ENCODE measurements at regions not wholly inside any gene's neighbourhood (a gene's known extent, or its start where the extent isn't known, plus 50 kb on each side); places are given as distances from the start of the nearest gene placed in this dataset.

DNA sequence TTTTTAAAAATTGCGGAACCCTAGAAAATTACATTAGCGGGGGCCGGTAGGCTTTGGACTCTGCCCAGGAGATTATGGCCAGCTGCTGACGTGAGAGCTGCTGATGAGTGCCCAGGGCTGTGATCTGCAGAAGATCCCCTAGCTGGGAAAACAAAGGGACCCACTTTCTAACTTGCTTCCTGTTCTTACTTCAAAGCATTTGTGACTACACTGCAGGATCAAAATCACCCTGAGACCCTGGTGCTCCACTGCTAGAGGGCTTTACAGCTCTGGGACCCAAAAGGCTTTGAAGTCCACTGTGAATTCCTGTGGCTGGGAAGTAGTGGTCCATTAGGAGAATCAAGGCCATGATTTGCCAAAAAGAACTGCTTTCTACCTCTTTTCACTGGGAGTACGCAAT, 499.4 kb upstream of the AKR1E2 start:
- DNase-seq (ENCODE audit: low read depth in 4 of 4, low spot score in 2 of 4), result no peak

DNA sequence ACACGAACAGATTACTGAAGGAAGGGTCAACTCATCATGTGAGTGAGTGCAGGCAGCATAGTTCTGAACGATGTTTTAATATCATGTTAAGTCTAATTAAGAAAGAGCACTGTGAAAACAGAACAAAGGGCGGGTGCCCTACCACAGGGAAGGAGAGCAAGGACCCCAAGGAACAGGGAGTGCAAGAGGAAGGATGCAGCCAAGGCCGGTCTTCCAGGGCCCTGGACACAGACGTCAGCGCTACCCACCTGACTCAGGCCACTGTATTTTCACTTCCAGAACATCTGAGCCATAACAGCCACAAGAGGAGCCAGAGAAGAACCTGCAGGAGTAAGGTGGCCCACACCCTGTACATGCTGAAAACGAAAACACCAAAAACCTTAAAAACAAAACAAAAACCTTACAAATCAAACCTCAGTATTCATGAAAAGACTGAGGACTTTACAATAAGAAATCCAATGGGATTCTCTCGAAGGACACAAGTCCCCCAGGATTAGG, 506.1 kb upstream of the AKR1E2 start:
- no peak for DNase-seq (ENCODE audit: low read depth in 4 of 4, low spot score in 2 of 4)

DNA sequence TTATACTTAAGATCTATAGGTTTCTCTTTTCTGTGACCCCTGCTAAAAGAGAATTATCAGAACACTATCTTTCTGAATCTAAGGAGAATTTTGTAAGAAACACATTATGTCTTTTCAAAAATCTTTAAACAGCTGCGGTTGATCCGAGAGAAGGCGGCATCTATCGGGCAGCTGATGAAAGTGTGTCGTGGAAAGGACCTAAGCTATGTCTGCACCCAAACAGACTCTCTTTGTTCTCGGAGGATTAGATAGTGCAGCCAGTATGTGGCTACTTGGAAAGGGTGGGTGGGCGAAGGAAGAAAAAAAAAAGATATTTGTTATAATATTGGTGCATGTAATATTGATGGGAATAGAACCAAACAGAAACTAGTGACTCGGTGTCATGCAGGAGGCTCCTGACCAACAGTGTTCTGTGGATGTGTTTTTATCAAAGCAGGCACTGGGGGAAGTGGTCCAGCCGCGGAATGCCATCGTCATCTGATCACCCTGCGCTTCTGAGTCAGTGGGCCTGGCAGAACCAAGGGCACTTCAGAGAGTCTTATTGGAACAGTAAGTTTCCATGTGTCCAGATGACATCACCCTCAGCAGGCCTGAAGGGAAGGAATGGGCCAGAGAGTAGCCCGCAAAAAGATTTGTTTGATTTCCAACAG, 509.7 kb upstream of the AKR1E2 start:
- DNase-seq (ENCODE audit: low read depth in 4 of 4, low spot score in 2 of 4), result no peak

DNA sequence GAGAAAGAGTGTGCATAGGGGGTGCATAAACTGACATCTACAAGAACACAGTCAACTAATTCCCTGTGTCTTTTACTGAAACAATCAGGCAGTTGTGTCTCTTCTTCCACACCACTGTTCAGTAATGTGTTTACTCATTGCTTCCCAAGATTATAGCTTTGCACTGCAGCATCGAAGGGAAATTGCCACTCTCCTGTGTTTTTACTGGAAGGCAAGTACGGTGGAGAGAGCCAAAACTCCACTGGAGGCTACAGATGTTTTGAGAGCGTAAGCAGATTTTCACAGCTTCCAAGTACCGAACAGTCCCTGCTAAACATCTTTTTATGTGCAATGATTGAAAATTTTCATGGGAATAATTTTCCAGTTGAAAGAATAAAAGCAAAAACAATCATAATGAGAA, 510.5 kb upstream of the AKR1E2 start:
- DNase-seq (ENCODE audit: low read depth in 4 of 4, low spot score in 2 of 4), result peak in 1 of 4 donors; percentile 34

DNA sequence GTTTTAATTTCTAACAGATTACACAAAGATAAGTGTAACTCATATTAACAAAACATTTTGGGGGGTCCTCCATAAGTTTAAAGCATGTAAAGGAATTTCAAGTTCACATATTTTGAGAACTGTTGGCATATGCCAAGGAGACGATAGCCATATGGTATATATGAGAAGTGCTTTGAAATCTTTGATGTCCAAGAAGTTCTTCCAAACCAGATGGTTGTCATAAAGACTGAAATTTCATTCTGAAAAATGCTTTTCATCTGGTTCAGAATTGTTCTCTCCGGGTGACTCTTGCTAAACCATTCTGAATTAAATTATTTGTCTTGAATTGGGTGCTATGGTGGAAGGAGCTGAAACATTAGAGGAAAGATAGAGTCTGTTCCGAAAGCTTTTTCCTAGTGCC, 513.0 kb upstream of the AKR1E2 start:
- DNase-seq (ENCODE audit: low read depth in 4 of 4, low spot score in 2 of 4), result no peak

DNA sequence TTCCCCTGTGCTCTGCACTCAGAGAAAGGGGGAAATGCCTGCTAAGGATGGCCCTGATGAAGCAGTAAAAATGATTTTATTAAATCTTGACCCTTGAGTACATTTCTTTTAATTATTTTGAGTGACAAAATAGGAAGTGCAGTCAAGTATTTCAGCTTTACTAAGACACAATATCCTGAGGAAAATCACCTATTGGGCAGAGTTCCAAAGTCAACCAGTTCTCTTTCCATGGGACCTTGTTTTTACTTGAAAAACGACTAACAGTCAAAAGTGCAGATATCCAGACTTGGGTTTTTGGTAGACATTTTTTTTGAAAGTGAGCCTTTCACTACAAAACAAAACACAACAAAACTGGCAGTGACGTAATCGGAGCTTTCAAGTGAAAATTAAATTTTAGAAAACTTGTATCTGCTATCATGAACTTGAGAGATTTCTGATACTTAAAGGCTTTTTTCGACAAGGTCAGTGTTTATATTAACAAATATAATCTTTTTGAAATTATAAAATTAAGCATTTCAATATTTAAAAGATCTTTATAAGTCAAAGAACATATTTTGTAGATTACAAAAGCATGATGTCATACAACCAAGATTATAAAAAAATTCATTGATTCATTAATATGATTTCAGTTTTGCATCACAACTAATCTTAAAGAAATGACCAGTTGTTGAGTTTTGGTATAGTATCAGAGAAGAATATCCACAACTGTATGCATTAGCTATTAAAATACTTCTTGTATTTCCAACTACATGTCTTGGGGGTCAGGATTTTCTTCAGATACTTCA, 513.8 kb upstream of the AKR1E2 start:
- no peak for DNase-seq (ENCODE audit: low read depth in 4 of 4, low spot score in 2 of 4)

DNA sequence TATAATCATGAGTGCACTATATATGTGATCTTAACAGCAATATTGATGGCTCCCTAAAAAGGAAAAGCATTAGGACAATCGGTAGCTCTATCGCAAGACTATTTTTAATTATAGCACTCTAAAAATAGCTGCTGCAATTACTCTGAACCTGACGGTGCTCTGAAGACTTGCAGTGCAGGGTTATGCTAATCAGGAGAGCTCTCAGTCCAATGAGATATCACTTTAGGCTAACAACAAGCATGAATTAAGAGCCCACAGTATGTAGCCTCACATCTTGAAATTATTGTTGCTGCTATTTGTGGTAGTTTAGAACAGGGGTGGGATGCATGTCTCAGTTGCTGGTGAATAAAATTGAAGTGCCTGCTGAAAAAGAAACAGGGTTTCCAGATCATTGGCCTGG, 515.8 kb upstream of the AKR1E2 start:
- no peak for DNase-seq (ENCODE audit: low read depth in 4 of 4, low spot score in 2 of 4)

DNA sequence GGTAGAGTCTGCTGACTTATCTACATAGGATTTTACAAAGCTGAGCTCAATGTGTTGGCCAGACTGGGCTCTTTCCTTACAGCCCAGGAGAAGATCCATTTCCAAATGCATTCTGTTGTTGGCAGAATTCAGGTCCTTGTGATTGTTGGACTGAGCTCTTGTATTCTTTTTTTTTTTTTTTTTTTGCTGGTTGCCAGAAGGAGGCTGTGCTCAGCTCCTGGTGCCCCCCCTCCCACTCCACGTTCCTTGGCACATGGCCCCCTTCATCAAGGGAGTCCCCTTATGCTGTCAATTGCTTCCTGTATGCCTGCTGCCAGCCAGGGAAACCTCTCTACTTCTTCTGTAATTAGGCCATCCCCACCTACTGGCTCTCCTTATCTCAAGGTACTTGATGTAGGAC, 518.1 kb upstream of the AKR1E2 start:
- DNase-seq (ENCODE audit: low read depth in 4 of 4, low spot score in 2 of 4), result no peak

DNA sequence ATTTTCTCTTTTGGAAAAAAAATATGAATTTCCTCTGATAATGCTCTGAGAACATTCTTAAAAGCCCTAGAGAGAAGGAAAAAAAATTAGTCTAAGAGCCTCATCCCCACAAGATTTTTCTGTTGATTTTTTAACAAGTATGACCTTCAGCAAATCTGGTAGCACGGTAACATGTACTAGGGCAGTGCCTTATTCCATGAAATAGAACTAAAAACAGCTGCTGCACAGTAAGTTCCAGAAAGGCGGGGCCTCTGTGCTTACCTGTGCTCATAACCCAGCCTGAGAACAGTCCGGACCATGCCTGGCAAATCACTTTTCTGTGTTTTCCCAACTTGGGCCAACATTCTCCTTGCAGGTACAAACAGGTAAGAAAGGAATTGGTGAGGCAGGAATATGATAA, 519.1 kb upstream of the AKR1E2 start:
- DNase-seq (ENCODE audit: low read depth in 4 of 4, low spot score in 2 of 4), result no peak

DNA sequence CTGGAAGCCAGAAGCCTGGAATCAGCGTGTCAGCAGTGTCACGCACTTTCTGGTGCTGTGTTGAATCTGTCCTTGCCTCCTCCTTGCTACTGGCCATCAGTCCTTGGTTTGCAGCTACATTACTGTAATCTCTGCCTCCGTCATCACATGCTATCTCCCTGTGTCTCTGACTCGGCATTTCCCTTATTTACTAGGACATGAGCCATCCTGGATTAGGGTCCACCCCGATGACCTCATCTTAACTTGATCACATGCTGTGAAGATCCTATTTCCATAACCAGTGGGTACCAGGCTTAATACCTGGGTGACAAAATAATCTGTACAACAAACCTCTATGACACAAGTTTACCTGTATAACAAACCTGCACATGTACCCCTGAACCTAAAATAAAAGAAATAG, 518.0 kb upstream of the KLF6 start:
- DNase-seq (ENCODE audit: low read depth in 4 of 4, low spot score in 2 of 4), result no peak

DNA sequence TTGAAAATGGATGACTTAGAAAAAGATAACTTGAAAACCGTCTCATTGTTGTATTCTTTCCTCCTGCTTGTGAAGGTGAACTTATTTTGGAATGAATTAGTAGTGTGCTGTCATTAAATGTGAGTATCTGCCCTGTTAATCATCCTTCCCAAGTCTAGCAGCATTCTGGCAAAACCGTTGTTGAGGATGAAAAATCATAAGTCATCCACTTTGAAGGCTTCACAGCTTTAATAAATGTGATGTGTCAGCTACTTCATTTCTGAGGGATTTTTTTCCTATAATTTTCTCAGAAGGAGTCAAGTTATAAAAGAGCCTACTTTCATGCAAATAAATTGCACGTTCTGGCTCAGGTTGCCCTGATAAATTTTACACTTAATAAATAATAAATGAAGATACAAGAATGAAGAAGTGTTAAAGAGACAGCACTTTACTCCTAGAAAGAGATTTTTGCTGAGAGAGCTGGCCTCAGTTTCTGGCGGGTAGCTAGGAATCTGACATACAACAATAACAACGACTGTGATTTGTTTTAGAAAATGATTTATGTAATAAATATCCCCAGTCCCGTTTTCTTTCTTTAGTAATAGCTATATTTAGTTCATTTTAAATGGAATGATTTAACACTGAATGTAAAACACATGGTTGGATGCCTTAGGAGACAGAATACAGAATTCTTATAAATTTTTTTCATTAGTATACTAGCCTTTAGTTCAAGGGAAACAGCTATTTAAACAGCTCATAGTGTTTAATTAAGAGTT, 516.5 kb upstream of the KLF6 start:
- DNase-seq (ENCODE audit: low read depth in 4 of 4, low spot score in 2 of 4), result no peak

DNA sequence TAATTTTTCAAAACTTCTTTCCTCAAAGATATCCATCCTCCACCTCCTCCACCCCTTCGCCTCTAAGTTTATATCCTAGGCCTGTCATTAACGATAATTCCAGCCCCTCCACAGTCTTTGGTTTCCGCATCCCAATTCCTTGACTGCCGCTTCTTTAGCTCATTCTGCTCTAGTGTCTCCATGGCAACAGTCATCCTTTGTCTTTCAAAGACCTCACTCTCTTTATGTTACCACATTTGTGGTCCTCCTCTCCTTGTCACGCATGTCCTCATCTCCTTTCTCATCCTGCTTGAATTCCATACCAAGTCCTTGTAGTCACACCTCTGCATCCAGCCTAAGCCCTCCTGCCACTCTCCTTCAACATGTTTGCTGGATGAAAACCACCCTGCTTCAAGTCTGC, 511.2 kb upstream of the KLF6 start:
- no peak for DNase-seq (ENCODE audit: low read depth in 4 of 4, low spot score in 2 of 4)

DNA sequence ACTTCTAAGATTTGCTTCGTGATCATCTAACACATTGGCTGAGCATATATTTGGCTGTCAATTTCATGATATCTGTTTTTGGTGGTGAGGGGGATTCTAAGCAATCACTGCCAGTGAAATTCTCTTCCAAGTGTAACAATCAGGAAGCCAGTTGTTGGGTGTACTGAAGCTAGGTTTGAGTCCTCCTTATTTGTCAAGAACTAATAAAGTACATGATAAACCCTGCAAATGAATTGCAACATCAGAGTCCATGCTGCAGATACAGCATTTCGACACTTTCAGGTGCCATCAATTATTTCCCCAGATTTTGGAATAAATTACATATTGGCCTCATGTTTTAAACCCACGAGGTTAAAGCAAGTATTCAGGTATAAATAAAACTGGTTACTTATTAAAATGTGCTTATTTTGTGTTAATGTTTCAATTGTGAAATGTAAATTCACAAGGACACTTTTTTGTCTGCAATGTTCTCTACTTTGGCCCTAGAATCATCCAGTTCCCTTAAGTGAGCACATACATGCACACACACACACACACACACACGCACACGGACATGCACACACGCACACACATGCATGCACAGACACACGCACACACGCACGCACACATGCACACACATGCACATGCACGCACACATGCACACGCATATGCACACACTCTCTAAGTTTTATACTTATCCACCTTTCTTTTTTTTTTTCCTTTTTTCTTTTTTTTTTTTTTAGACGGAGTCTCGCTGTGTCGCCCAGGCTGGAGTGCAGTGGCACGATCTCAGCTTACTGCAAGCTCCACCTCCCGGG, 510.2 kb upstream of the KLF6 start:
- no peak for DNase-seq (ENCODE audit: low read depth in 4 of 4, low spot score in 2 of 4)

DNA sequence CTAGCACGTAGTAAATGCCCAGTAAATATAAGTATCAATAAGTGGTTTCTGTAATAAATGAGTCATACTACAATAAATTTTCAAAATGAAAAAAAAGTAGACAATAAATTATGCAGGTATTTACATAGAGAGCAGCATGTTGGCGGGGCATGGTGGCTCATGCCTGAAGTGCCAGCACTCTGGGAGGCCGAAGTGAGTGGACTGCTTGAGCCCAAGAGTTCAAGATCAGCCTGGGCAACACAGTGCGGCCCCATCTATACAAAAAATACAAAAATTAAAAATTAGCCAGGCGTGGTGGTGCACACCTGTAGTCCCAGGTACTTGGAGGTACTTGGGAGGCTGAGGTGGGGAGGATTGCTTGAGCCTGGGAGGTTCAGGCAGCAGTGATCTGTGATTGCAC, 509.3 kb upstream of the KLF6 start:
- no peak for DNase-seq (ENCODE audit: low read depth in 4 of 4, low spot score in 2 of 4)

DNA sequence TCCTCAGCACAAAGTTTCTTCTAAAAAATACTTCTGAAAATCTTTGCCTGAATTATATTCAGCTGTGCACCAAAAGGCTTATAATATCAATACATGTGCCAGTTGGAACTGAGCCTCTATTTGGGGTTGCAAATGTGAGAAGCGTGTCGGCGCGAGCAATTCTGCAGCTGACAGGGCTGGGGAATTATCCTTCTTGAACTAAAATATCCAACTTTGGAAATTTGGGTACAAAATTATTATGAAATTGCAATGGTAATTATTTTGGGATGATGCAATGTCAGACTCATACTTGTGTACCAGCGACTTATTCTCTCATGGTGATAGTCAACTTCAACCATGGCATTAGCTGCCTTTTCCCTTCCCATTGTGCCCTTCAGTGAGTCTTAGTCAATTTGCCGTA, 507.0 kb upstream of the KLF6 start:
- no peak for DNase-seq (ENCODE audit: low read depth in 4 of 4, low spot score in 2 of 4)

DNA sequence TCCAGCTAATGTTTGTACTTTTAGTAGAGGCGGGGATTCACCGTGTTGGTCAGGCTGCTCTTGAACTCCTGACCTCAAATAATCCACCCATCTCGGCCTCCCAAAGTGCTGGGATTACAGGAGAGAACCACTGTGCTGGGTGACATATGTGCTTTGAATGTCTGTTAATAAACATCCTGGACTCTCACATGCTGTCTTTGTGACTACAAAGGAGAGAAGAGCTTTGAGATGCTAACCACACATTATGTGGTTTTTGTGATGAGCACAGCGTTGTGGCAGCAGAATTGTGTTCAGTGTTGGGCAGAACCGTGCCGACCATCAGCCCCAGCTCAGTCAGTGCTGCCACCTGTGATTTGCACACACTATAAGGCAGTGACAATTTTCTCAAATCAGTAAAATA, 500.1 kb upstream of the KLF6 start:
- DNase-seq (ENCODE audit: low read depth in 4 of 4, low spot score in 2 of 4), result no peak

DNA sequence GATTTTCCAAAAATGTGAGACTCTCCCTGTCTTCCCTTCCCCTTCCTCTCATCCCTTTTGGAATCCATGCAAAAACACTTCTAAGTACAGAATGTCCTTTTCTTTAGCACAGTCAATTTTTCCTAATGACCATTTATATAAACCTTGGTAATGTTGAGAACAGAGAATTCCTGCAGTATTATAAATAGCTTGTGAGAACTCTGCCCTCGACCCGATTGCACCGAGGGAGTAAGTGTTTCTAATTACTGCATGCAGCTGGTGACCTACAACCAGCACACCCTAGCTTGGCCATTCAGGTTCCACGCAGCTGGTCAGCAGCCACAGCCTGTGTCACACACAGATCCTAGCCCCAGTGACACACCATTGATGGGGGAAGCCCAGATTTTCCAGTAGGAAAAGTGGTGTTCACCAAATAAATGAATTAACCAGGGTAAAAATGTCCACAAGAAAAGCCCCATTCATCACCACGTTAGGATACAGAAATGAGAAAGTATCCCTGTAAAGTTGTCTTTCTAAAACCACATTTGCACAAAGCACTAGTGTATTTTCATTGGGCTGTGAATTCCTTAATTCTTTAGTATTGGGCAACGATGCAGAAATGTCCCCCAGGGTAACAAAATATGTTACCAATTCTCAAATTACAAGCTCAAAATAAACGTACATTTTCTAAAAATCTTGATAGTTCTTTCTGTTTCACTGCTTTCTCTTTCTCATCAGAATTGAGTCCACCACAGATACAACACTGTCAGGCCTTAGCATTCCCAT, 499.0 kb upstream of the KLF6 start:
- no peak for DNase-seq (ENCODE audit: low read depth in 4 of 4, low spot score in 2 of 4)

DNA sequence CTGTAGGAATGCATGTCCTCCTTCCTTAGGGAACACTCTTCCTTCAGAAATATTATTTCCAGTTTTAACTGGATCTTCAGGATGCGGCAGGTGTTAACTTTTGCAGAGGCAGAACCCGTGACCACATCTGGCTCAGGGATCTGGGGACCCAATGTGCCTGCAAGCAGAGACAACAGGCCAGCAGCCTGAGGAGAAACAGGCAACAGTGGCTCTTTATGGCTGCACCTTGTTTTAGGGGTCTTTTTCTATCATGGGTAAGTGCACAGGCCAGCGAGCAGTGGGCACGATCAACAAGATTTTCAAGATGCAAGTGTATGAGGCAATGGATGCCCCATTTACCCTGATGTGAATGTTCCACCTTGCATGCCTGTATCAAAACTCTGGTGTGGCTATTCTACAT, 497.5 kb upstream of the KLF6 start:
- DNase-seq (ENCODE audit: low read depth in 4 of 4, low spot score in 2 of 4), result no peak

DNA sequence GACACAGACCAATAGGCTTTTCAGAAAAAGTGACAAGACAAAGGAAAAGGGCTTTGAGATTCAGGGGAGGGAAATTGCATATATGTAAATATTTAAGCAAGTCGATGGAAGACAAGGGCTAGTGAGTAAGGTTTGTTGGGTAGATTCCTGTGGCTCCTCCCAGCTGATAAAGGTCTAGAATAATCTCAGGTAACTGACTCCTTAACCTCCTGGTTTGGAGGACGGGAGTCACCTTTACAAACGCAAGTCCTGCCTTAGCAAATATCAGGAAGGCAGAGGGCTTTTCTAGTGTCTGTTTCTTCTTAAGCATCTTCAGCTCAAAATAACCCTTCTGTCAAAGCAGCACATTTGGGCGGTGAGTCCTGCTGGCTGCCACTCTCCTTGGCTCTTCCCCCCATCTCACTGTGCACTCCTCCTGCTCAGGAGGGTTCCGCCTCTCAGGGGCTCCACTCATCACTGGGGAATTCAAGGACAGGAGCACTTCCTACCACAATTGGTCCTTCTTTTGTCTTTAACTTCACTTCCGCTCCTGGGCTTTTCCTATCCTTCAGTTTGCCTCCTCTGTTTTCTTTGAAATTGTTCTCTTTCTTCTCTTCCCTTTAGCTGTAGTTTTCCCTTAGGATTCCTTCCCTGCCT, 496.3 kb upstream of the KLF6 start:
- DNase-seq (ENCODE audit: low read depth in 4 of 4, low spot score in 2 of 4), result no peak
